Activated T-cell treated with anti-CD3 and anti-CD28 coated beads, Interleukin-2, amount 50 U/mL, for 24 hours (primary cell): ENCODE measurements at regions not wholly inside any gene's neighbourhood (a gene's known extent, or its start where the extent isn't known, plus 50 kb on each side); places are given as distances from the start of the nearest gene placed in this dataset.

Source experiments
- DNase-seq: peaks from one replicate; pipeline ENCODE4 v3.0.0-alpha.2; 2020
- H3K27ac Mint-ChIP-seq: 2 replicates; pipeline ENCODE4 v1.8.0; 2020; ENCODE audit warnings: mild to moderate bottlenecking, mixed read lengths
- H3K27me3 Mint-ChIP-seq: 2 replicates; pipeline ENCODE4 v1.8.0; 2020; ENCODE audit warnings: mixed read lengths
- H3K36me3 Mint-ChIP-seq: 2 replicates; pipeline ENCODE4 v1.8.0; 2020; ENCODE audit warnings: low read depth, mixed read lengths
- H3K4me1 Mint-ChIP-seq: 2 replicates; pipeline ENCODE4 v1.8.0; 2020; ENCODE audit warnings: low read depth, mixed read lengths
- H3K4me3 Mint-ChIP-seq: 2 replicates; pipeline ENCODE4 v1.8.0; 2020; ENCODE audit warnings: mild to moderate bottlenecking, moderate library complexity, mixed read lengths
- H3K9me3 Mint-ChIP-seq: 2 replicates; pipeline ENCODE4 v1.8.0; 2020; ENCODE audit warnings: mixed read lengths

- Mint-ChIP-seq H3K36me3 (no peaks in the 10 kb centered on the region), H3K27ac (no peak overlapping the region), H3K9me3 (peaks cover 3% of the 10 kb centered on the region), H3K4me3 (no peak overlapping the region), H3K27me3 (peaks cover 2% of the 10 kb centered on the region), H3K4me1 (peaks cover 26% of the 10 kb centered on the region)
- no peak for DNase-seq
Measured at GRCh38 chr21:34205811-34206571, 132.6 kb downstream of the MRPS6 start.

GRCh38 chr21:34213959-34214358, 140.6 kb downstream of the MRPS6 start:
- Mint-ChIP-seq H3K27ac (no peak overlapping the region), H3K36me3 (no peaks in the 10 kb centered on the region), H3K4me1 (no peaks in the 10 kb centered on the region), H3K4me3 (no peak overlapping the region), H3K9me3 (peaks cover 6% of the 10 kb centered on the region), H3K27me3 (no peaks in the 10 kb centered on the region)
- DNase-seq: no peak

GRCh38 chr21:34215501-34215900, 142.1 kb downstream of the MRPS6 start:
- H3K27ac Mint-ChIP-seq: no peak overlapping the region
- DNase-seq: no peak
- H3K27me3 Mint-ChIP-seq: no peaks in the 10 kb centered on the region
- H3K36me3 Mint-ChIP-seq: no peaks in the 10 kb centered on the region
- no peaks in the 10 kb centered on the region for H3K4me1 Mint-ChIP-seq
- H3K9me3 Mint-ChIP-seq: peaks cover 5% of the 10 kb centered on the region
- no peak overlapping the region for H3K4me3 Mint-ChIP-seq

GRCh38 chr21:34215911-34216717, 142.7 kb downstream of the MRPS6 start:
- H3K4me1 Mint-ChIP-seq: no peaks in the 10 kb centered on the region
- DNase-seq: no peak
- H3K27ac Mint-ChIP-seq: no peak overlapping the region
- H3K4me3 Mint-ChIP-seq: no peak overlapping the region
- H3K9me3 Mint-ChIP-seq: peaks cover 5% of the 10 kb centered on the region
- no peaks in the 10 kb centered on the region for H3K27me3 Mint-ChIP-seq
- no peaks in the 10 kb centered on the region for H3K36me3 Mint-ChIP-seq

- no peaks in the 10 kb centered on the region for H3K4me1 Mint-ChIP-seq
- no peak for DNase-seq
- H3K4me3 Mint-ChIP-seq: no peak overlapping the region
- no peaks in the 10 kb centered on the region for H3K27me3 Mint-ChIP-seq
- H3K27ac Mint-ChIP-seq: no peak overlapping the region
- H3K36me3 Mint-ChIP-seq: no peaks in the 10 kb centered on the region
- peaks cover 5% of the 10 kb centered on the region for H3K9me3 Mint-ChIP-seq
Measured at GRCh38 chr21:34216718-34217032, 143.3 kb downstream of the MRPS6 start.

- H3K9me3 Mint-ChIP-seq: peaks cover 5% of the 10 kb centered on the region
- no peak overlapping the region for H3K4me3 Mint-ChIP-seq
- DNase-seq: no peak
- H3K36me3 Mint-ChIP-seq: no peaks in the 10 kb centered on the region
- H3K4me1 Mint-ChIP-seq: no peaks in the 10 kb centered on the region
- H3K27me3 Mint-ChIP-seq: no peaks in the 10 kb centered on the region
- no peak overlapping the region for H3K27ac Mint-ChIP-seq
Measured at GRCh38 chr21:34217263-34217662, 143.9 kb downstream of the MRPS6 start.

- H3K4me3 Mint-ChIP-seq: no peak overlapping the region
- no peak overlapping the region for H3K27ac Mint-ChIP-seq
- DNase-seq: no peak
- H3K4me1 Mint-ChIP-seq: no peaks in the 10 kb centered on the region
- H3K27me3 Mint-ChIP-seq: no peaks in the 10 kb centered on the region
- H3K36me3 Mint-ChIP-seq: no peaks in the 10 kb centered on the region
- H3K9me3 Mint-ChIP-seq: no peaks in the 10 kb centered on the region
Measured at GRCh38 chr21:34219334-34220060, 144.3 kb upstream of the KCNE2 start.

GRCh38 chr21:34220556-34221195, 143.1 kb upstream of the KCNE2 start:
- no peaks in the 10 kb centered on the region for H3K9me3 Mint-ChIP-seq
- H3K27me3 Mint-ChIP-seq: no peaks in the 10 kb centered on the region
- DNase-seq: no peak
- no peak overlapping the region for H3K4me3 Mint-ChIP-seq
- no peaks in the 10 kb centered on the region for H3K36me3 Mint-ChIP-seq
- H3K4me1 Mint-ChIP-seq: no peaks in the 10 kb centered on the region
- H3K27ac Mint-ChIP-seq: no peak overlapping the region

GRCh38 chr21:34221331-34222030, 142.3 kb upstream of the KCNE2 start:
- H3K9me3 Mint-ChIP-seq: no peaks in the 10 kb centered on the region
- DNase-seq: no peak

GRCh38 chr21:34222031-34222335, 141.8 kb upstream of the KCNE2 start:
- H3K4me1 Mint-ChIP-seq: no peaks in the 10 kb centered on the region
- no peaks in the 10 kb centered on the region for H3K36me3 Mint-ChIP-seq
- H3K9me3 Mint-ChIP-seq: no peaks in the 10 kb centered on the region
- DNase-seq: no peak
- no peak overlapping the region for H3K27ac Mint-ChIP-seq
- H3K4me3 Mint-ChIP-seq: no peak overlapping the region
- H3K27me3 Mint-ChIP-seq: no peaks in the 10 kb centered on the region

More at GRCh38 chr21:34221331-34222030, 142.3 kb upstream of the KCNE2 start:
- H3K4me1 Mint-ChIP-seq: no peaks in the 10 kb centered on the region
- H3K27ac Mint-ChIP-seq: no peak overlapping the region
- no peaks in the 10 kb centered on the region for H3K36me3 Mint-ChIP-seq
- no peaks in the 10 kb centered on the region for H3K27me3 Mint-ChIP-seq
- H3K4me3 Mint-ChIP-seq: no peak overlapping the region

GRCh38 chr21:34223376-34223775, 140.4 kb upstream of the KCNE2 start:
- H3K27ac Mint-ChIP-seq: no peak overlapping the region
- no peaks in the 10 kb centered on the region for H3K9me3 Mint-ChIP-seq
- no peak for DNase-seq
- H3K4me1 Mint-ChIP-seq: no peaks in the 10 kb centered on the region
- no peaks in the 10 kb centered on the region for H3K27me3 Mint-ChIP-seq
- H3K4me3 Mint-ChIP-seq: no peak overlapping the region
- H3K36me3 Mint-ChIP-seq: no peaks in the 10 kb centered on the region

- H3K27me3 Mint-ChIP-seq: no peaks in the 10 kb centered on the region
- H3K36me3 Mint-ChIP-seq: no peaks in the 10 kb centered on the region
- no peaks in the 10 kb centered on the region for H3K9me3 Mint-ChIP-seq
- H3K4me3 Mint-ChIP-seq: no peak overlapping the region
- DNase-seq: no peak
- H3K27ac Mint-ChIP-seq: no peak overlapping the region
- no peaks in the 10 kb centered on the region for H3K4me1 Mint-ChIP-seq
Measured at GRCh38 chr21:34227386-34227852, 136.4 kb upstream of the KCNE2 start.

GRCh38 chr21:34228792-34229191, 135.0 kb upstream of the KCNE2 start:
- Mint-ChIP-seq H3K36me3 (no peaks in the 10 kb centered on the region), H3K27ac (no peak overlapping the region), H3K9me3 (no peaks in the 10 kb centered on the region), H3K4me1 (no peaks in the 10 kb centered on the region), H3K27me3 (no peaks in the 10 kb centered on the region), H3K4me3 (no peak overlapping the region)
- no peak for DNase-seq

GRCh38 chr21:34229353-34229752, 134.5 kb upstream of the KCNE2 start:
- Mint-ChIP-seq H3K4me1 (no peaks in the 10 kb centered on the region), H3K36me3 (no peaks in the 10 kb centered on the region), H3K27ac (no peak overlapping the region), H3K4me3 (no peak overlapping the region), H3K9me3 (no peaks in the 10 kb centered on the region), H3K27me3 (no peaks in the 10 kb centered on the region)
- DNase-seq: no peak
